ENCODE measurements at regions not wholly inside any gene's neighbourhood (a gene's known extent, or its start where the extent isn't known, plus 50 kb on each side); places are given as distances from the start of the nearest gene placed in this dataset.

- TF ChIP-seq TAF1 (IDR thresholded peaks at IDR 0.05; ENCODE audit: borderline replicate concordance, low read depth, low read length) (no peak), POLR2AphosphoS5 (IDR thresholded peaks at IDR 0.05; ENCODE audit: low read depth, low read length) (no peak)
Measured at GRCh38 chr7:155394413-155394812, 63.5 kb upstream of the EN2 start.

Measured in GM12892 (cell line).